Mucosa of gallbladder (tissue), 1 donor: ENCODE measurements at regions not wholly inside any gene's neighbourhood (a gene's known extent, or its start where the extent isn't known, plus 50 kb on each side); places are given as distances from the start of the nearest gene placed in this dataset.
"Not testable (repeated sequence)": the region's sequence is repeated elsewhere in the genome, so short reads cannot be mapped to it uniquely, and the experiment has no call there.

Source experiments
- DNase-seq: peaks from one replicate; pipeline ENCODE4 v3.0.0-alpha.2; 2020; ENCODE audit warnings: low spot score
- donor health status: DM: no; HTN: no; CAD: no.

DNA sequence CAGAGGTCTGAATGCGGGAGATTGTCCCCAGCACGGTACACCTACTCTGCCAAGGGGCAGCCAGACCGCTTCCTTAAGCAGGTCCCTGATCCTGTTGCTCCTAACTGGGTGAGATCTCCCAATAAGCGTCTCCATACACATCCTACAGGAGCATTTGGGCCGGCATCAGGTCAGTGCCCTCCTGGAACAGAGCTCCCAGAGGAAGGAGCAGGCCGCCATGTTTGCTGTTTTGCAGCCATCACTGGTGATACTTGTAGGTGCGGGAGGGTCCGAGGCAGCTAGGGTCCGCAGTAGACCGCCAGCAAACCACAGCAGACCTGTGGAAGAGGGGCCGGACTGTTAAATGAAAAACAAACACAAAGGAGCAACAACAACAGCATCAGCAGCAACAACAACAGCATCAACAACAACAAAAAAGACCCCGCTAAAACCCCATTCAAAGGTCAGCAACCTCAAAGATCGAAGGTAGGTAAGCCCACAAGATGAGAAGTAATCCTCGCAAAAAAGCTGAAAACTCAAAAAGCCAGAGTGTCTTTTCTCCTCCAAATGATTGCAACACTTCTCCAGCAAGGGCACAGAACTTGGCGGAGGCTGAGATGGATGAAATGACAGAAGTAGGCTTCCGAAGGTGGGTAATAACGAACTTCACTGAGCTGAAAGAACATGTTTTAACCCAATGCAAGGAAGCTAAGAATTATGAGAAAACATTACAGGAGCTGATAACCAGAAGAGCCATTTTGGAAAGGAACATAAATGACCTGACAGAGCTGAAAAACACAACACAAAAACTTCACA lies 79.0 kb upstream of the CDH7 start:
- DNase-seq: no peak

DNA sequence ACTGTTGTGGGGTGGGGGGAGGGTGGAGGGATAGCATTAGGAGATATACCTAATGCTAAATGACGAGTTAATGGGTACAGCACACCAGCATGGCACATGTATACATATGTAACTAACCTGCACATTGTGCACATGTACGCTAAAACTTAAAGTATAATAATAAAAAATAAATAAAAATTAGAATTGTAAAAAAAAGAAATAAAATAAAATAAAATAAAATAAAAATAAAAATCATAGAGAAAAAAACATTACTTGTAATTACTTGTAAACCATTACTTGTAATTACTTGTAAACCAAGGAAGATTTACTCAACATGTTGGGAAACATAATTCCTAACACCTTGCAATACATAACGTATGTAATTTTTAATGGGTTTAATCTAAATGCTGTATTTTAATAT lies 80.7 kb upstream of the CDH7 start:
- DNase-seq: not testable (repeated sequence)

DNA sequence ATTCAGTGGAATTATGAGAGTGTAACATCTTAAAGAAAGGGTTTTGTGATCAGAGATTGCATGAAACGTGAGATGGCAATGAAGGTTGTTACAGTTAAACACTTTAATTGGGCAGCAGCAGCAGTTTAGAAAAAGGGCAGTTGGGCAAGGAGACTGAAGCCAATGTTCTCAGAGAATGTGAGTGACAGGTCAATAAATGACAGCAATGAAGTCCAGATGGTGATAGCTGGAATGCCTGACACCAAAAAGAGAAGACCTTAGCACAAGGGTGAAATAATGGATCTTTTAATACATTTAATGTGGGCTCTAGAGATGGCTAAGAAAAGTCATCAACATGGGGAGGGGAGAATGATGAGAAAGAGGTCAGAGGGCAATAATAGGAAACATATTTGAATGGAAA lies 89.4 kb upstream of the CDH7 start:
- DNase-seq: no peak

DNA sequence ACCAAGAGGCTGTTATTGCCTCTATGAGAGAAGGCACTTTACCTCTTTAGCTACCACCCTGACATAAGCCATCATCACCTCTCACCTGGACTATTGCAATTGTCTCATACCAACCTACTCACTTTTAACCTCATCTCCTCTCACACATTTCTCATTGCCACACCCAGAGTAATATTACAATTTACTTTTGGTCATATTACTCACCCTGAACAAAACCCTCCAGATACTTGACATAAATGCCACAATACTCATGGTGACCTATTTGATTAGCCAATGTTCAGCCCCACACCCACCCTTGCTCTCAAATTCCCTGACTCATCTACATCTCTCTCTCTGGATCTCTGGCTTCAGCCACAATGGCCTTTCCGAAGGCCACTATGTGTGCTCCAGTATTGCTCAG lies 90.9 kb upstream of the CDH7 start:
- no peak for DNase-seq

DNA sequence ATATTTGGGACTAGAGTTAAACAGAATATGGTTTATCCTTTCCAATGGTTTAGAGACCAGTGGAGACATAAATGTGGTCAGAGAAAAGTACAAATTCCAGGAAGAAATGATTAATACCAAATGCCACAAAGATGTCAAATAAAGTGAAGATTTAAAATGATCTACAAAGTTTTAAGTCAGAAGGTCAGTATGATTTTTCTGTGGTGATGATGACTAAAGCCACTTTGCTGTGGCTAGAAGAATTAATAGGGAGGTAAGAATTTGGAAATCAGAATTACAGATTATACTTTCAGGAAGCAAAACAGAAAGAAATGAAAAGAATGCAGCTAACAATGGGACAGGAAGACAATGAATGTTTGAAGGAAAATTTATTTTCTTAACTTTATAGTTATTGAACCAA lies 91.5 kb upstream of the CDH7 start:
- no peak for DNase-seq

DNA sequence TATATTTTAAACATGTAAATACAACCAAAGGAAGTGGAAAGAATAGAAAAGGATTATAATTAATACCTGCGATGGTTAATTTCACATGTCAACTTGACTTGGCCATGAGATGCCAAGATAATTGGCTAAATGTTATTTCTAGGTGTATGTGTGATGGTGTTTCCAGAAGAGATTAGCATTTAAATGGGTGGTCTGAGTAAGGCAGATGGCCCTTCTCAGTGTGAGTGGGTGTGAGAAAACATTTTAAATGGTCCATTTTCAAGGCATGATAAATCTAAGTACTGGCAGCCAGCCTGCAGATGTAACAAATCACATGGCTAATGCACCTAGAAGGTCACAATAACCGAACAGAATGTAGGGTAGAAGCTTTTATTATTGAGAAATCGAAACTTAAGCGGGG lies 99.6 kb upstream of the CDH7 start:
- no peak for DNase-seq

DNA sequence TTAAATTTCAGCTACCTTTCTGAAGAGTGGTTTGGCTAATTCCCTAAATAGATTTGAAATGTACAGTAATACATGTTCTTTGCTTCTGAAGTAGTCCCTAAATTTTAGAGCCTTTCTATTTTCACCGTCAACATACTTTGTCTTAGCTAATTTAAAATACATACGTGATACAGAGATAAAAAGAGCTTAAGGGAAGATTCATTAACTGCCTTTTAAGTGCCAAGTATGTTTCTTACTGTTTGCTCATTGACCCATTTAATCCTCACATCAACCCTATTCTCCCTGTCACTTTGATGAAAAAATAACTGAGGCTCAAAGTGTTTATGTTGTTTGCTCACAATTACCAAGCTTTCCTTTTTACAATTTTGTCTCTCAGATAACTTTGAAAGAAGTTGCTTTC lies 118.6 kb upstream of the CDH7 start:
- no peak for DNase-seq

DNA sequence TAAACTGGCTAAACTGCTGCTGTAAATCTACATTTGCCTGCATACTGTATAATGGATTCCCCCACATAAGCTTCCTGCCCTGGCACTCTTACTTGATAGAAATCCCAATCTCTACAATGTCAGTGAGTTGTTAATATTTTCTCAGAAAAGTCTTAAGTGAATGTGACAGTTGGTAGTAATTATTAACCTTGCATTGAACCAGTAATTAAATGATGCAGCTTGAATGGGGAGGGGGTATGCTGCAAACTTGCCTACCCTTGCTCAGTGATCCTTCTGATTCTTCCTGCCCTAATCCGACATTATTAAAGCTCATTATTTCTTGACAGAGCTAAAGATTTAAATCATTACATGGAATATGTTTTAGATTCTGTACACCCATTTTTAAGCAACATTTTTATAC lies 119.0 kb upstream of the CDH7 start:
- no peak for DNase-seq

DNA sequence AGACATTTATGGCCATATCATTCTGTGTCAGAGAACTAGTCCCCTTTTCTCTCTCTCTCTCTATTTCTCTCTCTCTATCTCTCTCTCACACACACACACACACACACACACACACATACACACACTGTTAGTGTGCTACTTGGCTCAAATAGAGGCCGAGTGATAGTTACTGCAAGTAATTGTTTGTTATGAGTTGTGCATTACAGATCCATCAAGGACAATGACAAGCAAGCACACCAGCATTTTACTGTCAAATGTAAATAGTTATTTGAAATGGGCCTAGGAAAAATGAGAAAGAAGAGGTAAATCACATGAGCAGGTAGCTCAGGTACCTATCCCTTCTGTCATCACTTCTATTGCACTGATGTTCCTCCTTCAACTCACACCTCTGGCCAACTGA lies 122.4 kb upstream of the CDH7 start:
- DNase-seq: no peak

DNA sequence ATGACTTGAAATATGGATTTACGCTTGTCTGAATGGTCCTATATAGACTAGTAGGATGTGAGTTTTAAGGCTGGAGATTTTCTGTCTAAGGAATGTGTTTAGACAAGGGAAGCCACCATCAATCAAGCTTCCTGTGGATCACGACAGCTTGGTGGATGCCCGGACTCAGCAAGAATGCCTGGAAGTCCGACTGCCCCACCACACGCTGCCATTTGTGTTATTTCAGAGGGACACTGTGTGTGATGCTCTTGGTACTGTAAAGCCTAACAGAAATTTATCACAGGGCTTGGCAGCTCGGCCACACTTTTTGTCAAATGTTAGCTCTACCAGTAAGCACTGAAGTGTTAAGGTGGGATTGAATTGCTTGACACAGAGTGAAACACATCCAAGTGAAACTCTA lies 127.1 kb upstream of the CDH7 start:
- DNase-seq: no peak

DNA sequence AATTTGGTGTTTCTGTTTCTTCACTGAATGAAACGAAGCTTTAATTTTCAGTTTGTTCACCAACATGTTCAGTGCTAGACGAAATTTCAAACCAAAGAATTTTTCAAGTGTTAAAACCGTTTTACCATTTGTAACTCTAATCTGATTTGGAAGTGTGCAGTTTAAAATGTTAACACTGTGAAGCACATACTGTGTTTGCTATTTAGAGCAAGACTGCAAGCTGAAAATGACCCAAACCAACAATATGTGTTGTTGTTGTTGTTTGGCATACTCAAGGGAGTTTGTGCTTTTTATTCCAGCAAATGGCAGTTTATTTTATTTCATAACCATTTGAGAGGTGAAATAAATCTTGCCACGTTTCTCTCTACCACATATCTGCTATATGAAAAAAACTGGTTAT lies 128.4 kb upstream of the CDH7 start:
- DNase-seq: no peak

DNA sequence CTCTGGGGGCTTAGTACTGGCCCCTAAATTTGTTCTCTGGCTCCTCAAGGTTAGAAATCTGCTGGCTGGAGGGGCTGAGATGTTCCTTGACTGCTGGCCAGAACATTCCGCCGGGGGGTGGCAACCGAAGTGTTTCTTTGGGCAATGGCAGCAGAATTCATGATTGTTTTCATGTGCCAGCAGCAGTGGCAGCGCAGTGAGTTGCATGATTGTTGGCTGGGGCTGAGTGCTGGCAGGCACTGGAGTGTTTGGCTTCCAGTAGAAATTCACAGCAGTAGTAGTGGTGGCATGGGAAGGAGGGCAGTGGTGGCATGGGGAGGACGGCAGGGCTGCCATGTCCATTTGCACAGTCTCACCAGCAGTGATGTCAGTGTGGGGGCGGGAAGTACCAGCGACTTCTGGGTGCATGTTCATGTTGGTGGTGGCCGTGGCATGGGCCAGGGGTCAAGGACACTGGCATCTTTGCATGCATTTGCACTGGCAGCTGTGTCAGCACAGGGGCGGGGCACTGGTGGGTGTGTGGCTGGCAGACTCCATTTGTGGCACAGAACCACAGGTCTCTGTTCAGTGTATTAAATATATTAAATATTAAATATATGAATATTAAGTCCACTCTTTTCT lies 130.6 kb upstream of the CDH7 start:
- DNase-seq: no peak

DNA sequence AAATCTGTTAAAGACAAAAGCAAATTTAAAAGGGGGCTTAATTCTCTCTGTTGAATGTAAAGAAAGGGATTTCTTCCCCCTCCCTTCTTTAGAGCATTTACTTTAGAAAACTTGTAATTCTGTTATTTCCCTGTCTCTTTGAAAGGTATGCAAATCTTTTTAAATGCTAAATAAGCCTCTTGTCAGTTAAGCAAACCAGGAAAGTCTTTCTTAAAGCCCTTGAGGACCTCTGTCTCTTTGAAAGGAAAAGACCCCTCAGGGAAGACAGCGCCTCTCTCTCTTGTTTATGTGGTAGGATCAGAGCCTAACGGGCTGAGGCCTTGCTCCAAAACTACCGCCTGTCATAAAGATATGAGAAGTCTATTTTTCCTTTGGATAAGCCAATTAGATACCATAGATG lies 139.9 kb upstream of the CDH7 start:
- DNase-seq: no peak

DNA sequence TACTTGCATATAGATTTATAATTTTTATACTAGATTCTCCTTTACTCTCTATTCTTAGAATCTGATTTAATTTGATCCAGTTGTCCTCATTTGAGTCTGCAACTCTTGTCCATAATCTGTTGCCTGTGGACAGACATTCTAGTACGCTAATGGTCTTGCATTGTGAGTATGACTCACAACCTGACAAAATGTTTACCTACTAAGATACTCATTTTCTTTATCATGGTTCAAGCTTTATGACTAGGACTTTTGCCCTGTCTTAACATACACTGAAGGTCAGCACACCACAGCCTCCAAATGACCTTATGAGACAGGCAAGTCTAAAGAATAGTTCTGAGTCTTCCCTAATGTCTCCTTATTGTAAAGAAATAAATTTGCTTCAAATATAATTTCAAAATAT lies 142.3 kb upstream of the CDH7 start:
- DNase-seq: no peak

DNA sequence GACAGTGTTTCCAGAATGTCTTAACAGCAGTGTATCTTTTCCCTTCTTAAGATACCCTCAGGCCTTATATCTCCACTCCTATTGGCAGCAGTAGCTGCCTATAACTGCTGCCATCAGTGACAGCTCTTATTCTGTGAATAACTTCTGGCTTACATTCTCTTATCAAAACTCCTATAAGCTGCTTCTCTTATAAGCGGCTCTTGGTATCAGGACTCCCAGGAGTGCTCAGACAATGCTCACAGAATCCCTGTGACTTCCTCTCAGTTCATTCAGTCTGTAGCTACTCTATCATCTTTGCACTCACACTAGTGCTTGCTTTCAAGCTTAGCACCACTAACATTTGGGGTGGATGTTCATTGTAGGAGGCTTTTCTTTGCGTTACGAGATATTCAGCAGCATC lies 143.7 kb upstream of the CDH7 start:
- no peak for DNase-seq

DNA sequence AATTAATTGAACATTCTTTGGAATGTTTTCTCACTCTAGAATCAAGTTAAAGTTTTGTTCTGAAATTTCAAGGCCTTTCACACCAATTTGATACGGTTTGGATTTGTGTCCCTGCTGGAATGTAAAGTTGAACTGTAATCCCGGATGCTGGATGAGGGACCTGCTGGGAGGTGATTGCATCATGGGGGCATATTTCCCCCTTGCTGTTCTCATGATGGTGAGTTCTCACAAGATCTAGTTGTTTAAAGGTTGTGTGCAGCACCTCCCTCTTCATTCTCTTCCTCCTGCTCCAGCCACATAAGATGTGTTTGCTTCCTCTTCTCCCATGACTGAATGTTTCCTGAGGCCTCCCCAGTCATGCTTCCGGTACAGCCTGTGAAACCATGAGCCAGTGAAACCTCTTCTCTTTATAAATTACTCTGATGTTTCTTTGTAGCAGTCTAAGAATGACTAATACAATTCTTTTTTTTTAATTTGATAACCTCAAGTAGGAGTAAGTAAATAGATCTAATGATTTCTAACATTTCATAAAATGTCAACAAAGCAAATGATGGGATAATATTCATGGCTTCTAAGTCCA lies 144.2 kb upstream of the CDH7 start:
- DNase-seq: no peak

DNA sequence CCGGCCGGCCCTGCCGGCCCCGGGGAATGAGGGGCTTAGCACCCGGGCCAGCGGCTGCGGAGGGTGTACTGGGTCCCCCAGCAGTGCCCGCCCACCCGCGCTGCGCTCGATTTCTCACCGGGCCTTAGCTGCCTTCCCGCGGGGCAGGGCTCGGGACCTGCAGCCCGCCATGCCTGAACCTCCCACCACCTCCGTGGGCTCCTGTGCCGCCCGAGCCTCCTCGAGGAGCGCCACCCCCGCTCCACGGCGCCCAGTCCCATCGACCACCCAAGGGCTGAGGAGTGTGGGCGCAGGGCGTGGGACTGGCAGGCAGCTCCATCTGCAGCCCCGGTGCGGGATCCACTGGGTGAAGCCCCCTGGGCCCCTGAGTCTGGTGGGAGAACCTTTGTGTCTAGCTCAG lies 145.5 kb upstream of the CDH7 start:
- DNase-seq: not testable (repeated sequence)

DNA sequence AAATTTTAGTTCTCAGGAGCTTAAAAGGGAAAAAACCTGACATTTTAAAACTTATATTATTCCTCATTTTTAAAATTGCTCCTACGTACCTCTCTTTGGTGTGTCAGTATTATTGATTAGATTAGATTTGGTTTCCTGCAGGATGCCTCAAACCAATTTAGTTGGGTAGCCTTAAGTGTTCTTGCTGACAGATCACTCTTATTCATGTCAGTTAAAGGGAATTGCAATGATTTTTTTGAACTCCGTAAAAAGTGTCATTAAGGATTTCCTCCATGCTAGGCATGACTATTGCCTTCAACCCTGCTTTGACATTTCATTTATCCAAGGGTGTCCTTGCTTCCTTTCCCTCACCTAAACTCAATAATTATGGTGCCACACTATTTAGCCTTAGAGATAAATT lies 149.0 kb upstream of the CDH7 start:
- no peak for DNase-seq

DNA sequence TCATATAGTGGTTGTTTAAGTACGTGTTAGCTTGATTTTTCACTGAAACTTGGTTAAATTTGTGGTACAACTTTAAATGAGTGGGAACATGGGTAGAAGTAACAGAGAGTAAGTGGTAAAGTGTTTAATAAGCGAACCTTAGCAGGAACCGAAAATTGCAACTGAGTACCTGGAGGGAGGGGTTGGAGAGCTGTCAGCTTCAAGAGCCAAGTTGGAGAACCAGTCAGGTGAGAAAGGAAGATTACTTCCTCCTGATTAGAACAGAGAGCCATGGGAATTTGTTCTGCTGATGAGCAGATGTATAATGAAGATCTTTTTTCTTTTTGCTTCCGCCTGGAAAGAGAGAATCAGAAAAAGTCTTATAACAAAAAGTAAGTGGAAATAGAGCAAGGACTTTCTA lies 158.4 kb upstream of the CDH7 start:
- DNase-seq: no peak

DNA sequence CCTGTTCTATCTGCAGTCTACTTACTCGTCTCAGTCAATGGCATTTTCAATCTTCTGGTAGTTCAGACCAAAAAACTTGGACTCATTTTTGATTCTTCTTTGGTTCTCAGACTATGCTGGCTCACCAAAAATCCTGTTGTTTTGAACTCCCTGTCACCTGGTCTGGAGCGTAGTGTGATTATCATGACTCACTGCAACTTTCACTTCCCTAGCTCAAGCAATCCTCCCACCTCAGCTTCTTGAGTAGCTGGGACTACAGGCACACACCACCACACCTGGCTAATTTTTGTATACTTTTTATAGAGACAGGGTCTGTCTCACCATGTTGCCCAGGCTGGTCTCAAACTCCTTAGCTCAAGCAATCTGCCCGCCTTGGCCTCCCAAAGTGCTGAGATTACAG lies 163.3 kb upstream of the CDH7 start:
- DNase-seq: no peak

DNA sequence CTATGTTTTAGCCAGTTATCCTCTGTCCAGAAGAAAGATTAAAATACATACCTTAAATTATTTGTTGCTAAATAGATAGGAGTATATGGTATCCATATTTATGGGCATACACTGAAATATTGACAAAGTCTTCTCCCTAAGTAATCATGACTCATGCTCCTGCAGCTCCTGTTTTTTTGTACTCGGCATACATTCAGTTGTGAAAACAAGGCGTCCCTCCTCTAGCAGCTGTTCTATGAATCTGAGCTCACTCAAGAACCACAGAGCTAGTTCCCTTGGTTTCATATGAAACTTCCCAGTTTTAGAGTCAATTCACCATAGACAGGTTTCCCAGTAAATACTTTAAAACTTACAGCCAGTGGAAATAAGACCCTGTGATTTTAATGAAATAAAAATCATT lies 168.7 kb upstream of the CDH7 start:
- DNase-seq: not testable (repeated sequence)

DNA sequence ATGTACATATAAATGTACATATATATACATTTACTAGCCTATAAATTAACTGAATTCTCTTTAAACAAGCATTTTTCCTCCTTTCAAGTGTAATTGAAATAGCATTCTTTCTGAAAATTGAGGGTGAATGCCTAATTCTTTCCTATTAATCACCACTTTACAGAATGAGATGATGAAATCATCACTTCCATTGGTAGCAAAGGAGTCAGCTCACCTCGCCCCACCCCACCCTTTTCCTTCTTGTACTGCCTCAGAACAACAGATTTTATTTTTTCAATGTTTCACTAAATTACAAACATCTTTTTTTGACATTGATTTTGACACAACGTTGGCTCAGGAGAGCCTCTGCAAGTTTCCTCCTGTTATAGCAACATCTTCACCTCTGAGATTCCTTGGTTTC lies 181.9 kb upstream of the CDH7 start:
- no peak for DNase-seq

DNA sequence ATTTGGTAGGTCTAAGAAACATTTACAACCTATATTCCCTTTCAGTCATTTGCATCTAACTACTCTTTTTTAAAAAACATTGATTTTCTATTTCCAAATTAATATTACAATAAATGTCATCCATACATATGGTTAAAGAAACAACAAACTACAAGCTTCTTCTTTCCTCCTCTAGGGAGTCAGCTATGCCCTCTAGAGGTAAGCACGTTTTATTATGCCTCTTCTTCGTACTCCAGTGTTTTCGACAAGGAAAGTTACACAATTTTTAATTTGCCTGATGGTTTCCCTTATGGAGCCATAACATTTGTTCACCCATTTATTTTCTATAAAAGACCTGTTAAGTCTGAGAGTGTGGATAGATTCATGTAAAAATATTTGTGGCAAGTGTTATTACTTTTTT lies 183.4 kb upstream of the CDH7 start:
- no peak for DNase-seq

DNA sequence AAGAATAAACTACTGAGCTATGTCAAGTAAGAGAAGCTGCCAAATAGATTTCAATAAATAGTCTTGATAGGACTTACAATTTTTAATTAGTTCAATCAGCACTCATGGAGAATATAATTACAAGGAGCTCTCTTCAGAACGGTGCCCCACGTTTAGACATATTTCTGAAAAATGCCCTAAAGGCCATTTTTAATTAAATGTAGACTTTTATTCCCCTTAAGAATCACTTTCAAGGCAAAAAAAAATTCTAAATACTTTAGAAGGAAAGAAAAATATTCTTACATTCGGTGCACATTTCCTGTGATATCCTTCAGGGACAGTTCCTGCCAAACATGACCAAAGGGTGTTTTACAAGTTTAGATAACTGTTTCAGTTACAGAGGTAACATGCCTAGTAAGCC lies 202.5 kb upstream of the CDH7 start:
- no peak for DNase-seq
